HepG2 (cell line): ENCODE measurements at regions not wholly inside any gene's neighbourhood (a gene's known extent, or its start where the extent isn't known, plus 50 kb on each side); places are given as distances from the start of the nearest gene placed in this dataset.

ENCODE experiments used
- CBX5 ChIP-seq: sonication (generic); formaldehyde crosslinking; IDR thresholded peaks from 2 replicates; pipeline ENCODE4 v1.4.0; 2020; ENCODE audit warnings: missing genetic modification reagents, borderline replicate concordance
- NFATC3 ChIP-seq: sonication (generic); formaldehyde crosslinking; IDR thresholded peaks from 2 replicates; pipeline ENCODE4 v1.5.1; 2020; ENCODE audit warnings: mild to moderate bottlenecking, missing genetic modification reagents
- POLR2A ChIP-seq, 2 experiments: IDR thresholded peaks; 2 replicates each; pipeline ENCODE4 v1.6.1; 2011; ENCODE audit warnings: low read depth in 2 of 2, low read length in 2 of 2, mild to moderate bottlenecking in 1 of 2, moderate library complexity in 1 of 2; ENCODE audit not compliant: insufficient read depth in 1 of 2
- POLR2AphosphoS5 ChIP-seq: IDR thresholded peaks from 2 replicates; pipeline ENCODE4 v1.6.1; 2012; ENCODE audit warnings: low read depth, low read length
- TCF7L2 ChIP-seq: IDR thresholded peaks from 2 replicates; pipeline ENCODE4 v1.6.1; 2011; ENCODE audit warnings: mild to moderate bottlenecking, low read depth, low read length, moderate library complexity
- ZNF543 ChIP-seq: sonication (generic); formaldehyde crosslinking; IDR thresholded peaks from 2 replicates; pipeline ENCODE4 v1.4.0; 2020; ENCODE audit warnings: mild to moderate bottlenecking, missing genetic modification reagents
- ZNF605 ChIP-seq: sonication (generic); formaldehyde crosslinking; IDR thresholded peaks from 2 replicates; pipeline ENCODE4 v1.8.0; 2022; ENCODE audit warnings: mild to moderate bottlenecking, missing genetic modification reagents

DNA sequence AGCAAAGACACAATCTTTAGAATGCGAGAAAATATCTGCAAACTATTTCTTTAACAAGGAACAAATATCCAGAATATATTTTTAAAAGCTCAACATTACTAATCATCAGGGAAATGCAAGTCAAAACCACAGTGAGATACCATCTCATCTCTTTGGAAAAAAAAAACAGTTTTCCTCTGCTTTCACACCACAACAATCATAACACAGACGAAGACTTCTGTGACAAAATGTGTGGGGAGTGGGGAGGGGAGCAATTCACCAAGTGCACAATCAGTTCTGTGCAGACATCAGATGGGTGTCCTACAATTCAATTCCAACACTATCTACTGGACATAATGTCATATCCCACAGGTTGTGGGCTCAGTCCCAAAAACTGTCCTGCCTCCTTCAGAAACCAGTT is 293.2 kb upstream of the SLC7A11 start:
- TF ChIP-seq TCF7L2 = no peak
- no peak for TF ChIP-seq ZNF605 (CRISPR knock-in tag)
- no peak for TF ChIP-seq NFATC3 (CRISPR knock-in tag)
- no peak for TF ChIP-seq POLR2AphosphoS5
- TF ChIP-seq POLR2A (IDR thresholded peaks at IDR 0.05; ENCODE audit: insufficient read depth in 1 of 2, low read depth in 2 of 2, low read length in 2 of 2) = no peak
- TF ChIP-seq ZNF543 (CRISPR knock-in tag) = no peak
- TF ChIP-seq CBX5 (CRISPR knock-in tag) = no peak
